ENCODE measurements at regions not wholly inside any gene's neighbourhood (a gene's known extent, or its start where the extent isn't known, plus 50 kb on each side); places are given as distances from the start of the nearest gene placed in this dataset.

DNA sequence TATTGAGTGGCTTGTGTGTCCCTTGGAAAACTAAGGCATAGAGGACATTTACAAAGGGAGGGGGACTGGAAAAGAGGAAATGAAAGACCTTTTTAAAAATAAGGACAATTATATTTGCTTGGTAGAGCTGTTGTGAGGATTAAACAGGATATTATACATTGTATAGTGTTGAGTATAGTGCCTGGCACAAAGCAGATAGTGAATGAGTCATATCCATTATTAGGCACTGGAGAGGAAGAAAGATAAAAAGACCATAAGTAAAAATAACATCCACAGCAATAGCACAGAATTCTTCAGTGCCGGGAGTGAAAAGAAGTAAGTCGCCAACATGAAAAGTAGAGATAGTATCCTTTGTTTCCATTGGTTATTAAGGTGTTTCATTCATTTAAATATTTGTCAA lies 623.3 kb downstream of the PDCD6IP start:
- no peak for TF ChIP-seq CTCF (conservative IDR thresholded peaks at IDR 0.05; ENCODE audit: low read depth, low read length)

GRCh38 chr3:34439796-34440195 lies 641.4 kb downstream of the PDCD6IP start:
- DNase-seq (ENCODE audit: low read depth) = no peak
- H3K4me3 ChIP-seq (ENCODE audit: low read depth, low read length) = no peak overlapping the region
- no peak for TF ChIP-seq CTCF (conservative IDR thresholded peaks at IDR 0.05; ENCODE audit: low read depth, low read length)

More for the DNA sequence above, 623.3 kb downstream of the PDCD6IP start:
- DNase-seq (ENCODE audit: low read depth) = no peak
- H3K4me3 ChIP-seq (ENCODE audit: low read depth, low read length) = no peak overlapping the region

DNA sequence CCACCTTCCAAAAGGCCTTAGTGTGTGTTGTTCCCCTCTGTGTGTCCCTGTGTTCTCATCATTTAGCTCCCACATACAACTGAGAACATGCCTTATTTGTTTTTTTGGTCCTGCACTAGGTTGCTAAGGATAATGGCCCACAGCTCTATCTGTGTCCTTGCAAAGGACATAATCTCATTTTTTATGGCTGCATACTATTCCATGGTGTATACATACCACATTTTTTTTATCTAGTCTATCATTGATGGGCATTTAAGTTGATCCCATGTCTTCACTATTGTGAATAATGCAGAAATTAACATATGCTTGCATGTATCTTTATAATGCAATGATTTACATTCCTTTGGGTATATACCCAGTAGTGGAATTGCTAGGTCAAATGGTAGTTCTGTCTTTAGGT lies 645.7 kb downstream of the PDCD6IP start:
- no peak for DNase-seq (ENCODE audit: low read depth)
- no peak overlapping the region for H3K4me3 ChIP-seq (ENCODE audit: low read depth, low read length)
- TF ChIP-seq CTCF (conservative IDR thresholded peaks at IDR 0.05; ENCODE audit: low read depth, low read length) = no peak

DNA sequence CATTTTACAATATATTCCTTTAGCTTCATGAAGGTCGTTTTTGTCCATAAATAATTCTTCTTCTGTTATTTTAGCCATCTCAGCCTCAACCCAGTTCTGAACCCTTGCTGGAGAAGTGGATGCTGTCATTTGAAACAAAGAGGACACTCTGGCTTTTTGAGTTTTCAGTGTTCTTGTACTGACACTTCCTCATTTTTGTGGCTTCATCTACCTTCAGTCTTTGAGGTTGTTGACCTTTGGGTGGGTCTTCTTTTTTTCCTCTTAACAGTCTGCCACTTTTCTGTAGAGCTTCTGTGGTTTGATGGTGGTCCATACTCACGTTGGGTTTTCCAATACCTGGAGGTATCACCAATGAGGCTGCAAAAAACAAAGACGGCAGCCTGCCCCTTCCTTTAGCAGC lies 650.9 kb downstream of the PDCD6IP start:
- DNase-seq (ENCODE audit: low read depth) = no peak
- H3K4me3 ChIP-seq (ENCODE audit: low read depth, low read length) = no peak overlapping the region
- TF ChIP-seq CTCF (conservative IDR thresholded peaks at IDR 0.05; ENCODE audit: low read depth, low read length) = no peak

DNA sequence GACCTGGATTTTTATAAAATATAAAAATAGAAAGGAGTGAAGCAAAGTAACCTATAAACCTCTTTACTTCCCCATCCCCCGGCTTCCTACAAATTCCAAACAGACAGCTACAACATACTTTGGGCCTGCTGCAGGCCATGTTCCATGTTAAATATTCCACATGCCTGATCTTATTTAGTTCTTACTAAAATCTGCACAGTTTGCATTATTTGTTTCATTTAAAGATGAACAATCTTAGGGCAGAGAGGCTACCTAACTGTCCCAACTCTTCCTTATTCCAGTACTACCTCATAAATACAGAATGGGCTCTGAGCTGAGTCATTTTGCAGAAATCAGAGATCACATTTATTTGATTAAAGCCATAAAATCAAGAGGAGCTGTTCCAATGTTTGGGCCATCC lies 665.0 kb downstream of the PDCD6IP start:
- H3K4me3 ChIP-seq (ENCODE audit: low read depth, low read length) = no peak overlapping the region
- DNase-seq (ENCODE audit: low read depth) = no peak
- no peak for TF ChIP-seq CTCF (conservative IDR thresholded peaks at IDR 0.05; ENCODE audit: low read depth, low read length)

- no peak overlapping the region for H3K4me3 ChIP-seq (ENCODE audit: low read depth, low read length)
- DNase-seq (ENCODE audit: low read depth) = no peak
- no peak for TF ChIP-seq CTCF (conservative IDR thresholded peaks at IDR 0.05; ENCODE audit: low read depth, low read length)
Measured at GRCh38 chr3:34464646-34465045, 666.2 kb downstream of the PDCD6IP start.

- no peak for TF ChIP-seq CTCF (conservative IDR thresholded peaks at IDR 0.05; ENCODE audit: low read depth, low read length)
- H3K4me3 ChIP-seq (ENCODE audit: low read depth, low read length) = no peak overlapping the region
- DNase-seq (ENCODE audit: low read depth) = no peak
Measured at GRCh38 chr3:34475851-34476250, 677.4 kb downstream of the PDCD6IP start.
